ENCODE measurements at regions not wholly inside any gene's neighbourhood (a gene's known extent, or its start where the extent isn't known, plus 50 kb on each side); places are given as distances from the start of the nearest gene placed in this dataset.

DNA sequence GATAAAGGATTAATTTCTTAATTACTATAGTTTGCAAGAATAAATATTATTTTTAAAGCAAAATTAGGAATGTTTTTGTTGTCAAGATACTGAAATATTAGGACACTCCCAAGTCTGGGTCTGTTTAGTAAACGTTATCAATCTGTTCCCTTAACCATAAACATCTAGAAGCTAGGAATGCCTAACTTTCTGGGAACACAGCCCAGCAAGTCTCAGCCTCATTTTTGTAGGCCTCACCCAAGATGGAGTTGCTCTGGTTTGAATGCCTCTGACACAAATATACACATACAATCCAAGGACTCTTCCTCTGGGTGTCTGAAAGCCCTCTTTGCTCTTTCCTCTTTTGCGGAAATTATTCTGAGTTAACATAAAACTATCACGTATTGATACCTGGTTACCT is 487.4 kb upstream of the CELF2 start:
- TF ChIP-seq, protein P1, sequence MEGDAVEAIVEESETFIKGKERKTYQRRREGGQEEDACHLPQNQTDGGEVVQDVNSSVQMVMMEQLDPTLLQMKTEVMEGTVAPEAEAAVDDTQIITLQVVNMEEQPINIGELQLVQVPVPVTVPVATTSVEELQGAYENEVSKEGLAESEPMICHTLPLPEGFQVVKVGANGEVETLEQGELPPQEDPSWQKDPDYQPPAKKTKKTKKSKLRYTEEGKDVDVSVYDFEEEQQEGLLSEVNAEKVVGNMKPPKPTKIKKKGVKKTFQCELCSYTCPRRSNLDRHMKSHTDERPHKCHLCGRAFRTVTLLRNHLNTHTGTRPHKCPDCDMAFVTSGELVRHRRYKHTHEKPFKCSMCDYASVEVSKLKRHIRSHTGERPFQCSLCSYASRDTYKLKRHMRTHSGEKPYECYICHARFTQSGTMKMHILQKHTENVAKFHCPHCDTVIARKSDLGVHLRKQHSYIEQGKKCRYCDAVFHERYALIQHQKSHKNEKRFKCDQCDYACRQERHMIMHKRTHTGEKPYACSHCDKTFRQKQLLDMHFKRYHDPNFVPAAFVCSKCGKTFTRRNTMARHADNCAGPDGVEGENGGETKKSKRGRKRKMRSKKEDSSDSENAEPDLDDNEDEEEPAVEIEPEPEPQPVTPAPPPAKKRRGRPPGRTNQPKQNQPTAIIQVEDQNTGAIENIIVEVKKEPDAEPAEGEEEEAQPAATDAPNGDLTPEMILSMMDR (IDR thresholded peaks at IDR 0.05) = no peak
- Mint-ChIP-seq H3K36me3 (no peaks in the 10 kb centered on the region), H3K27me3 (ENCODE audit: low read depth in 2 of 2) (peaks cover 3 to 18% of the 10 kb centered on the region in 2 donors), H3K4me3 (no peak overlapping the region), H3K9me3 (no peaks in the 10 kb centered on the region), H3K27ac (no peak overlapping the region), H3K4me1 (no peaks in the 10 kb centered on the region)
- no peak for DNase-seq
- ATAC-seq = no peak
- 88% methylated on average over 2 of the region's 3 CpGs for WGBS (ENCODE audit: insufficient coverage)
- no peaks in the 10 kb centered on the region for H3K4me1 ChIP-seq (ENCODE audit: control insufficient read depth, insufficient read depth, low read length)
- no peaks in the 10 kb centered on the region for H3K9me3 ChIP-seq (ENCODE audit: control insufficient read depth, insufficient read depth, low read length)
- H3K27me3 ChIP-seq (ENCODE audit: control insufficient read depth, insufficient read depth, low read length) = no peaks in the 10 kb centered on the region
- intact Hi-C loops (cut with micrococcal nuclease) = no loop called here
- no peak overlapping the region for H3K27ac ChIP-seq (ENCODE audit: low read length)
- H3K4me3 ChIP-seq (ENCODE audit: low read length) = no peak overlapping the region
- H3K36me3 ChIP-seq (ENCODE audit: control insufficient read depth, insufficient read depth, low read length) = no peaks in the 10 kb centered on the region

DNA sequence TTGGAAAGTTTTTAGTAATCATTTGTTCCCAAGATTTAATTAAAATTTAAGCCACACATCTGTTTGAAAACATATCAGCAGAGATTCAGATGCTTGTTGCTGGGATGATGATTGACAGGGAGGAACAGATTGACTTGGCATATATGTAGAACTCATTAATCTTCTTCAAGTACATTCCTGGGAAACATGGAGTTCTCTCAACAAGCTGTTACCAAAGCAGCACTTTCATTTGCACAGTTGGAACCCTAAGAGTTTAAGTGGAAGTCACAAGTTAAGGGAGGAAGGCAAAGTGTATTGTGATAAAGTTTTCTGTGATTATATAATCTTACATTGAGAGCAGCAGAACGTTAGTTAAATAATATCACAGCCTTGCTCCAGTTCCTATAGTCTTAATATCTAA is 485.4 kb upstream of the CELF2 start:
- WGBS (ENCODE audit: insufficient coverage) = no CpG with 5 or more reads among the region's 1 CpG
- no peaks in the 10 kb centered on the region for H3K27me3 ChIP-seq (ENCODE audit: control insufficient read depth, insufficient read depth, low read length)
- H3K36me3 Mint-ChIP-seq = no peaks in the 10 kb centered on the region
- H3K27ac ChIP-seq (ENCODE audit: low read length) = no peak overlapping the region
- H3K4me3 ChIP-seq (ENCODE audit: low read length) = no peak overlapping the region
- H3K9me3 Mint-ChIP-seq = no peaks in the 10 kb centered on the region
- ATAC-seq (no peak), DNase-seq (no peak)
- H3K4me1 Mint-ChIP-seq = no peaks in the 10 kb centered on the region
- H3K27me3 Mint-ChIP-seq (ENCODE audit: low read depth in 2 of 2) = peaks cover 3 to 18% of the 10 kb centered on the region in 2 donors
- H3K27ac Mint-ChIP-seq = no peak overlapping the region
- no peaks in the 10 kb centered on the region for H3K36me3 ChIP-seq (ENCODE audit: control insufficient read depth, insufficient read depth, low read length)
- H3K9me3 ChIP-seq (ENCODE audit: control insufficient read depth, insufficient read depth, low read length) = no peaks in the 10 kb centered on the region
- TF ChIP-seq, protein P1 (IDR thresholded peaks at IDR 0.05) = no peak
- no peak overlapping the region for H3K4me3 Mint-ChIP-seq
- intact Hi-C loops (cut with micrococcal nuclease) = no loop called here
- H3K4me1 ChIP-seq (ENCODE audit: control insufficient read depth, insufficient read depth, low read length) = no peaks in the 10 kb centered on the region

DNA sequence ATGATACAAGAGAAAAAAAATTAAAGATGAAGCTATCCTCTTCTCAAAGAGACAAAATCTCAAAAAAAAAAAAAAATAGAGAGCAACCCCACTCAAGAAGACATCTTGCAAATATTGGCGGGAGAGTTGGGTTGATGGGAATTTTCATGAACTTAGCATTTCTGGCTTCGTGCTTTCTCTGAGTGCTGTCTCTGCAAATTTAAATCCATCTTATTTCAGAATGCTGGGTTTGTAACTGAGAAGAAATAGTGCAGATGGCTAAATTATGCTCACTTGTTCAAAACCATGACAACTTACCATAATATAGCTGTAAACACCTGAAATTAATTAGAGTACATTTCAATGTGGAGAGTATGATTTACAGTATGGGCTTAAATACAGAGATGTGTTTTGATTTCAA is 484.8 kb upstream of the CELF2 start:
- Mint-ChIP-seq H3K27ac (no peak overlapping the region), H3K4me3 (no peak overlapping the region), H3K9me3 (no peaks in the 10 kb centered on the region), H3K36me3 (no peaks in the 10 kb centered on the region), H3K4me1 (no peaks in the 10 kb centered on the region), H3K27me3 (ENCODE audit: low read depth in 2 of 2) (peaks cover 3 to 18% of the 10 kb centered on the region in 2 donors)
- TF ChIP-seq, protein P1 (IDR thresholded peaks at IDR 0.05) = no peak
- no peaks in the 10 kb centered on the region for H3K4me1 ChIP-seq (ENCODE audit: control insufficient read depth, insufficient read depth, low read length)
- no peaks in the 10 kb centered on the region for H3K36me3 ChIP-seq (ENCODE audit: control insufficient read depth, insufficient read depth, low read length)
- intact Hi-C loops (cut with micrococcal nuclease) = no loop called here
- ATAC-seq = no peak
- H3K4me3 ChIP-seq (ENCODE audit: low read length) = no peak overlapping the region
- WGBS (ENCODE audit: insufficient coverage) = no CpG with 5 or more reads among the region's 2 CpGs
- DNase-seq = no peak
- H3K27ac ChIP-seq (ENCODE audit: low read length) = no peak overlapping the region
- H3K27me3 ChIP-seq (ENCODE audit: control insufficient read depth, insufficient read depth, low read length) = no peaks in the 10 kb centered on the region
- H3K9me3 ChIP-seq (ENCODE audit: control insufficient read depth, insufficient read depth, low read length) = no peaks in the 10 kb centered on the region

DNA sequence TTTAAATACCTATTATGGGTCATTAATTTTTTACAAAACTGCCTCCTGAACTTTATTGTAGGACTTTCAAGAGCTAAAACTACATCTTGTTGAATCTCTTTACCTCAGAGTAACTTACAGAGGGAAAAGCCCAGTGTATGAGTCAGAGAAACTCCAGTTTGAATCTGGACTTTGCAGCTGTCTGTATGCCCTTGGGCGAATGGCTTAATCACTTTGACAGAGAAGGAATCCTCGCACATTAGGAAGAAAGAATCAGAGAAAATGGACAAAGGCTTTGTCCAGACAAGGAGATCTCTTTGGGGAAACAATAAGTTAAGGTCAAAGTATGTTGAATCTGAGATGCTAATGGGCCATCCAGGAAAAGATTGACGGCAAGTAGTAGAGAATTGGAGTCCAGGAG is 484.2 kb upstream of the CELF2 start:
- Histone ChIP-seq H3K4me3 (ENCODE audit: low read length) (no peak overlapping the region), H3K4me1 (ENCODE audit: control insufficient read depth, insufficient read depth, low read length) (no peaks in the 10 kb centered on the region), H3K27ac (ENCODE audit: low read length) (no peak overlapping the region), H3K36me3 (ENCODE audit: control insufficient read depth, insufficient read depth, low read length) (no peaks in the 10 kb centered on the region), H3K27me3 (ENCODE audit: control insufficient read depth, insufficient read depth, low read length) (no peaks in the 10 kb centered on the region), H3K9me3 (ENCODE audit: control insufficient read depth, insufficient read depth, low read length) (no peaks in the 10 kb centered on the region)
- Mint-ChIP-seq H3K36me3 (no peaks in the 10 kb centered on the region), H3K4me3 (no peak overlapping the region), H3K27ac (no peak overlapping the region), H3K27me3 (ENCODE audit: low read depth in 2 of 2) (peaks cover 3 to 18% of the 10 kb centered on the region in 2 donors), H3K4me1 (no peaks in the 10 kb centered on the region), H3K9me3 (no peaks in the 10 kb centered on the region)
- intact Hi-C loops (cut with micrococcal nuclease) = no loop called here
- TF ChIP-seq, protein P1 (IDR thresholded peaks at IDR 0.05) = no peak
- no peak for DNase-seq
- no peak for ATAC-seq
- WGBS (ENCODE audit: insufficient coverage) = 82% methylated on average over 3 of the region's 3 CpGs
